AG04449 (cell line): ENCODE measurements at regions not wholly inside any gene's neighbourhood (a gene's known extent, or its start where the extent isn't known, plus 50 kb on each side); places are given as distances from the start of the nearest gene placed in this dataset.

Experiments used
- CTCF ChIA-PET: fragments of 350-600 bp; formaldehyde crosslinking; extraction: SDS; loops from one replicate; lab custom pipeline; 2021; ENCODE audit warnings: antibody characterized with exemption; lab: Yijun Ruan, JAX
- POLR2A ChIA-PET: fragments of 400-600, 350-600 bp; formaldehyde crosslinking; extraction: SDS; loops from one replicate; lab custom pipeline; 2020; ENCODE audit warnings: antibody characterized with exemption, inconsistent platforms; lab: Yijun Ruan, JAX
- DNase-seq: peaks from one replicate; pipeline ENCODE4 v3.0.0-alpha.2; 2010; ENCODE audit warnings: low read depth, low spot score
- H3K4me3 ChIP-seq: 2 replicates; pipeline ENCODE4 v1.5.1; 2011; ENCODE audit warnings: low read depth, mild to moderate bottlenecking, control low read depth, low read length
- TF ChIP-seq, protein P1 (sequence below): IDR thresholded peaks from one replicate; pipeline ENCODE4 v1.5.1; 2011; ENCODE audit warnings: mild to moderate bottlenecking, moderate library complexity, low read length, control low read depth, inconsistent platforms; ENCODE audit not compliant: insufficient read depth; ENCODE audit errors: missing control alignments

DNA sequence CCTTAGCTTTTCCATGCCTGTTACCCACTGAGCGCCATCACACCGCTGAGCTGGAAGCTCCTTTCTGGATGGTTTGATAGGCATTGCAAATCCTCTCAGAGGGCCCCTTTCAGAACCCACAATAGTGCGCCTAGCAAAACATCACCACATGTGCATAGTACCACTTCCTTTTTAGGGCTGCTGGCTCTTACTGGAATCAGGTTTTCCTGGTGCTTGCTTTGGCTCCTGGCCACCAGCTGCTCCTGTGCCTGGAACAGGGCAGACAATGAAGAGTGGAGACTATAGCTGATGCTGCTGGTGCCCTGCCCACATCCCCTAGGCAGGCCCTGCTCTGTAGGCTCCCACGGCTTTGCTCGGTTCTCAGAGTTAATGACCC lies 163.6 kb upstream of the SEMA6A start:
- POLR2A ChIA-PET = no interaction called here

DNA sequence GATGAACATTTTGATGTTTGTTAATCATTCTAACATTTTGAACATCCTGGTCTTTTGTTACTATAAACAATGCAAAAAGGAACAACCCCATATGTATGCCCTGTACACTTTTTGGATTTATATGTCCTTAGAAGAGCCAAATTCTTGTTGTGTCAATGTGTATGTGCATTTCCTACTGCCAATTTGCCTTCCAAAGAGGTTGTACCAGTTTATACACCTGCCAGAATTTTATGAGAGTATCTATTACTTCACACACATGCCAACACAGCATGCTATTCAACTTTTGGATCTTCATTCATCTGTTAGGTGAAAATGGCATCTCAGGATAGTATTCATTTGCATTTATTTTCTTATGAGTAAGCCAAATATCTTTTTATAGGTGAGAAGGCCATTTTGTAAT lies 162.0 kb upstream of the SEMA6A start:
- H3K4me3 ChIP-seq = no peak overlapping the region
- POLR2A ChIA-PET = no interaction called here
- no peak for DNase-seq
- CTCF ChIA-PET = no interaction called here
- TF ChIP-seq, protein P1, sequence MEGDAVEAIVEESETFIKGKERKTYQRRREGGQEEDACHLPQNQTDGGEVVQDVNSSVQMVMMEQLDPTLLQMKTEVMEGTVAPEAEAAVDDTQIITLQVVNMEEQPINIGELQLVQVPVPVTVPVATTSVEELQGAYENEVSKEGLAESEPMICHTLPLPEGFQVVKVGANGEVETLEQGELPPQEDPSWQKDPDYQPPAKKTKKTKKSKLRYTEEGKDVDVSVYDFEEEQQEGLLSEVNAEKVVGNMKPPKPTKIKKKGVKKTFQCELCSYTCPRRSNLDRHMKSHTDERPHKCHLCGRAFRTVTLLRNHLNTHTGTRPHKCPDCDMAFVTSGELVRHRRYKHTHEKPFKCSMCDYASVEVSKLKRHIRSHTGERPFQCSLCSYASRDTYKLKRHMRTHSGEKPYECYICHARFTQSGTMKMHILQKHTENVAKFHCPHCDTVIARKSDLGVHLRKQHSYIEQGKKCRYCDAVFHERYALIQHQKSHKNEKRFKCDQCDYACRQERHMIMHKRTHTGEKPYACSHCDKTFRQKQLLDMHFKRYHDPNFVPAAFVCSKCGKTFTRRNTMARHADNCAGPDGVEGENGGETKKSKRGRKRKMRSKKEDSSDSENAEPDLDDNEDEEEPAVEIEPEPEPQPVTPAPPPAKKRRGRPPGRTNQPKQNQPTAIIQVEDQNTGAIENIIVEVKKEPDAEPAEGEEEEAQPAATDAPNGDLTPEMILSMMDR = no peak

More for the DNA sequence above, 163.6 kb upstream of the SEMA6A start:
- no peak overlapping the region for H3K4me3 ChIP-seq
- TF ChIP-seq, protein P1 = no peak
- no peak for DNase-seq
- CTCF ChIA-PET = no interaction called here

DNA sequence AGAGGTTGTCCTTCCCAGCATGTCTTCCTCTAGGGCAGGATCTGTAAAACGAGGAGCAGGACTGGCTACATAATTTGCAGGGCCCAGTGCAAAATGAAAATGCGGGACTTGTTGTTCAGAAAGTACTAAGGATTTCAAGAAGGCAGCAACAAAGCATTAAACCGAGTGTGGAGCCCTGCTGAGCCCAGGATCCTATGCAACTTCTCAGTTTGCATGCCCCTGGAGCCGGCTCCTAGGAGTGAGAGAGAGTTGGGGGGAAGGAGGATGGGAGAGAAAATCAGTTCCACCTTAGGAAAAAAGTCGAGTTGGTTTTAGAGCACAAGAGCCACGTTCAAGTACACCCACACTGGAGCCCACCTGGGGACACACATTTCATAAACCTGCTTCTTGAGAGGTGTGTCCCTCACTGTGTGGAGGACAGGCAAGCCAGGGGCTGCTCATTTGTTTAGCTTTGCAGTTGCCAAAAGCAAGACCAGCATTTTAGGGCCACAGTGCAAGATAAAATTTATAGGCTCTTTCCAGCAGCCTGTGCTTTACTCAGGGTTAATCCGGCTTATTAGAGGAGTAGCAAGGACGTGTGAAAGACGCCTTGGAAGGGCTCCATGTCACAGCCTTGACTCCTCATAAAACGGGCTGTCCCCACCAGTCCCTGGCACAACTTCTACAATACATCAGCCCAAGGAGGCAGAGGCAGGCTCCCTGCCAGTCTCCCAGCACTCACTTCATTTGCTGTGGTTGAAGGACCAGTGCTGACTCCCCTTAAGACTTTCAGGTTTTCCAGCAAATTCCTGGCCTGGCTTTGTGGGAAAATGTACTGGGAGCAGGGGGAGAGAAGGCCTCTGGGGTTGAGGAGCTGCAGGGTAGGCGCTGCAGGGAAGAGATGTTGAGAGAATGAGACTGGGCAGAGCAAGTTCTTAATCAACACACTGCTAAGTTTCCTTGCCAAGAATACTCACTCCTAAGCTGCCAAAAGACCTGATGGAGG lies 159.7 kb upstream of the SEMA6A start:
- no peak overlapping the region for H3K4me3 ChIP-seq
- TF ChIP-seq, protein P1 = no peak
- CTCF ChIA-PET = no interaction called here
- DNase-seq = no peak
- POLR2A ChIA-PET = no interaction called here

DNA sequence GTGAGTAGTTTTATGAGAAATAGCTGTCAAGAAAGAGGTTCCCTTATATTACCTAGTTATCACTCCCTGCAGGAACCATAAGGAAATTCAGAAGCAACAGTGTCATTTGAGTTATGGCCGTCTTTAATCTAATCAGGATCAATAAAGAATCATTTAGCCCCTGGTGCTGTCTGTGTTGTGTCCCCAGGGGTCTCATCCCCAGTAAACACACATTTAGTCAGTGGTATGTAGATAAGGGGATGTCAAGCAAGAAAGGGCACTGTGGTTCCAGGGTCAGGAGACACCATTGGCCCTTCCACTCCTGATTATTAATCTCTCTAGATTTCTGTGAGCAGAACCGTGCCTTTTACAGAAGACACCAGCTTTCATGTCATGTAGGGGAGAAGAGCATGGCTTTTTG lies 158.0 kb upstream of the SEMA6A start:
- TF ChIP-seq, protein P1 = no peak
- H3K4me3 ChIP-seq = no peak overlapping the region
- DNase-seq = no peak
- POLR2A ChIA-PET = no interaction called here
- CTCF ChIA-PET = no interaction called here

DNA sequence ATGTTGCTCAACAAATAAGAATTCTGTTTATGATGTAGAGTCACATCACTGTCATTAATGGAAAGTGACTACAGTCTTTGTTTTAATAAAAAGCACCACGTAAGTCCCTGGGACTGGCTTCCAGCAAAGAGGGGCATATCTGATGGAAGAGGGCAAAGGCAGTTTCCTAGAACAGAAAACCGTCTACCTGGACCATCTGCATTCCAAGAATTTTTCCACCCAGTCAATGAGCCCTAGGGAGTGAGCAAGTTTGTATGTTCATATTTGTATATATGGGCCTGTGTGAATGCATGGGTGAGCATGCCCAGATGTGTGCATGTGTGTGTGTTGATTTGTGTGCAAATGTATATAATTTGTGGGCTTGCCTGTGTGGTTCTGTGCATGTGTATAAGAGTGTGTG lies 156.8 kb upstream of the SEMA6A start:
- ChIA-PET POLR2A (no interaction called here), CTCF (no interaction called here)
- TF ChIP-seq, protein P1 = no peak
- no peak for DNase-seq
- H3K4me3 ChIP-seq = no peak overlapping the region

DNA sequence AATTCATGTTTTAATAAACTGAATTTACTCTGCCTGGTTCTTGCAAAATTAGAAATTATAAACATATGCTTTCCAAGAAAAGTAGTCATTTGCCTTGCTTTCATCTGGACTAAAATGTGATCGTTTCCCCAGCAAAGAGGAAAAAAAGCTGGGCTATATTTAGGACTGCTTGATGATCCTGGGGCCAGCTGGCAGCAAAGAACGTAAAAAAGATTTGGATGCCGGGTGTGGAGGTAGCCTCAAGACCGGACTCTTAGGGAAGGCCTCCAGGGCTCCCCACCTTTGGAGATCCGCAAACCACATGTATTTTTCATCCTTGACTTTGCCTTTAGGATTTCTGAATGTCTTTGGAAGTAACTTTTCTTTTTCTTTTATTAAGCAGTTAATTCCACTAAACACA lies 156.1 kb upstream of the SEMA6A start:
- no peak overlapping the region for H3K4me3 ChIP-seq
- TF ChIP-seq, protein P1 = no peak
- ChIA-PET CTCF (no interaction called here), POLR2A (no interaction called here)
- no peak for DNase-seq
